GM12892 (cell line): ENCODE measurements at regions not wholly inside any gene's neighbourhood (a gene's known extent, or its start where the extent isn't known, plus 50 kb on each side); places are given as distances from the start of the nearest gene placed in this dataset.

ENCODE experiments used
- POLR2A ChIP-seq: IDR thresholded peaks from 2 replicates; pipeline ENCODE4 v1.6.1; 2011; ENCODE audit warnings: low read depth, low read length, control low read depth
- POLR2AphosphoS5 ChIP-seq: IDR thresholded peaks from 2 replicates; pipeline ENCODE4 v1.6.1; 2011; ENCODE audit warnings: low read depth, low read length, control low read depth
- TAF1 ChIP-seq: IDR thresholded peaks from 2 replicates; pipeline ENCODE4 v1.6.1; 2011; ENCODE audit warnings: low read depth, mild to moderate bottlenecking, control low read depth, low read length, borderline replicate concordance

DNA sequence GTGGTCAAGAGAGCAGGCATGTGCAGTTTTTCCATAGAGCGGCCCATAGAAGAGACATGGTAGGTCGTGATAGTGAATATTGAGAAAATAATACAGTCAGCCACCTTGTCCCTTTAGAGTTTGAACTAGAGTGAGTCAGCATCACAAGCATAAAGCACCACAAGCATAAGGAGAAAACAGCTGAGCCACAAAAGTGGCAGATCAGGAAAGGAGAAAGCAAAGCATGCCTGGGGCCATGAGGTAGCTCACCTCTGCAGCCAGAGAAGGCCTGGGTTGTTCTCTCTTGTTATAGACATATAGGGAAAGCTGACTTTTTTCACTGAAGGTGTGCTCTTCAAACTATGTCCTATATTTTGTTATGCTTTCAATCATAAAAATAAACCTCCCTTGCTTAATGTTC lies 879.0 kb downstream of the DSC3 start:
- TF ChIP-seq POLR2AphosphoS5 (no peak), POLR2A (no peak), TAF1 (no peak)
